ENCODE measurements at regions not wholly inside any gene's neighbourhood (a gene's known extent, or its start where the extent isn't known, plus 50 kb on each side); places are given as distances from the start of the nearest gene placed in this dataset.
A peak's percentile ranks its signal among the peaks of the same experiment; 100 is the strongest.
"Not testable (repeated sequence)": the region's sequence is repeated elsewhere in the genome, so short reads cannot be mapped to it uniquely, and the experiment has no call there.

DNA sequence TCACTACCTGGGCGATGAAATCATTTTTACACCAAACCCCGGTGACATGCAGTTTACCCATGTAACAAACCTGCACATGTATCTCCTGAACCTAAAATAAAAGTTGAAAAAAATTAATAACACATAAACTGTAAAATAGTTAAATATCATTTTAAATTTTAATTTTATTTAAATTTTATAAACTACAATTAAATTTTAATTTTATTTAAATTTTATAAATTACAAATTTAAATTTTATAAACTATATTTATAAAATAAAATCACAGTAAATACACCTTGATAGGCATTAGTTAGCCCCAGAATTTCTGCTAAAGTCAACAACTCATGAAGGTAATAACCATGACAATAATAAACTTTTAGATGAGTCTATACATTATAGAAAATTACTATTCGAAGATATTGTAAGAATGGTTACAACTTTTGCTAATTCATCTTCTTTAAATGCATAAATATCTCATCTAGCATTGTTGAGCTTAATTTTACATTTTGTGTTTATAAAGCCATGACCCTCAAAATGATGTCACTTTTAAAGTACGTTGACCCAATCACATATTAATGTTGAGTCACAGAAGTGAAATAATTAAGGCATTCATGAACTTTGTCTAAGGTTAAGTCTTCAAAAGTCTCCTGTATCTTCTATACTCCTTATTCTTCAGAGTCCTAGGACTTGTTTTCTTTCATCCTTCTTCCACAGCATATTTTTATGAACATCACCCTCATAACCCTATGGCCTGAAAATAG lies 755.8 kb upstream of the LCORL start:
- no peak for DNase-seq (ENCODE audit: low read depth in 2 of 2)

DNA sequence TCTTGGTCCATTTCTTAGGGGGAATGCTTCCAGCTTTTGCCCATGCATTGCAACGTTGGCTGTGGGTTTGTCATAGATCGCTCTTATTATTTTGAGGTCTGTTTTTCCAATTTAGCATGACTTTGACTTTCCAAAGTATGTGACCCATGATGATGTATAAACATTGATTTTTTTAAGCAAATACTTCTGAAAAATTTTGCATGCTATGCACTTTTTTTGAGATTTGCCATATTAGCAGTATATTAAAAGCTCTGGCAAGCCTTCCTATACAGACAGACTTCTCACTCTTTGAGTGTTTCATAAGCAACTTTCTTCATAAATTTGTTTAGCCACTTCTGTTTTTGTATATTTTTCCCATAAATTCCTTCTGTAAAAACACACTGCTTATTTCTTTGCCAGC lies 746.4 kb upstream of the LCORL start:
- no peak for DNase-seq (ENCODE audit: low read depth in 2 of 2)

DNA sequence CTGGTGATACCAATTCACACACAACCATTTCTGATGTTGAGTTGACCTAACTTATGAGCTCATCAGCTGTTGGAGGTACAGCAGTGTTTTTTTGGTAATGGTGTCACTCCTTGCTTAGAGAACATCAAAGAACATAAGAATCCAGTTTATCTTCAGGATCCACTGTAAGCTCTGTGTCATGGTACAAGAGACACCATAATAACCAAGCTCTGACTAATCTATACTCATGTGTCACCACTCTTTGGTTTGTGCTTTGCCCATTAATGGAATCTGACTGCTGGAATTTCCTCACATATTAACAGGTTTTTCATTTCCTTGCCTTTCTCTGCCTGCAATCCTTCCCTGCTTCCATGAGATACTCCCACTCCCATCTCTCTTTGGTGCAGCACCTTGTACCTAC lies 735.1 kb upstream of the LCORL start:
- no peak for DNase-seq (ENCODE audit: low read depth in 2 of 2)

DNA sequence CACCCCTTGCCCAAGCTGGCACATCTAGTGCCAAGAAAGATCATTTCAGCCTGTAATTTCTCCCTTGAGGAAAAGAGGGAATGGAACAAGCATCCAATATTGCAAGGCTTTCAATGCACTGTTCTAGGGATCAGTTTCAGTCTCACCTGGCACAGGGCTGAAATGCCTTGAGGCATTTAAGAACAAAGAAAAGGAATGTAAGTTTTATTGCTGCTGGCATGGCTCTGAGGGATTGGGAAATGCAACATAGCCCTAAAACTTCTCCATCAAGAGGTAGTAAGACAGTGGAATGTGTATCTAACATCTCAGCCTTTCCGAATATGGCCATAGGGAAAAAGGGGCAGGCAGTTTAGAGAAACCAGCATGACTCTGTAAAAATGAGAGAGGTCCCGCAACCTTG lies 732.6 kb upstream of the LCORL start:
- no peak for DNase-seq (ENCODE audit: low read depth in 2 of 2)

DNA sequence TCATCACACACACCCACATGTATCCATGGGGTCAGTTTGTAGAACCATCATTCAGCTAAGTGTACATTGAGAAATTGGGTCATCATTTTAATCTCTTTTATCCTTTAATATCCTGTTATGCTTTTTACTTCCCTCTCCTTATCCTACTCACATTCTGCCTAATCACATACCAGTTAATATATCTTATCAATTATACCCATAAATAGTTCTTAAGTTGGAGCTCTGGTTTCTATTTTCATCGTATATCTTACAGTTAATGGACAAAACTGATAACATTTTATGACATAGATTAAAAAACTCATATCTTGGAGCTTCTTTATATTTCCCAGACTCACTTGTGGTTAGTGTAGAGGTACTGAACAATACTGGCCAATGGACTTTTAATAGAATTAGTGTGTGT lies 729.5 kb upstream of the LCORL start:
- DNase-seq (ENCODE audit: low read depth in 2 of 2) = no peak

DNA sequence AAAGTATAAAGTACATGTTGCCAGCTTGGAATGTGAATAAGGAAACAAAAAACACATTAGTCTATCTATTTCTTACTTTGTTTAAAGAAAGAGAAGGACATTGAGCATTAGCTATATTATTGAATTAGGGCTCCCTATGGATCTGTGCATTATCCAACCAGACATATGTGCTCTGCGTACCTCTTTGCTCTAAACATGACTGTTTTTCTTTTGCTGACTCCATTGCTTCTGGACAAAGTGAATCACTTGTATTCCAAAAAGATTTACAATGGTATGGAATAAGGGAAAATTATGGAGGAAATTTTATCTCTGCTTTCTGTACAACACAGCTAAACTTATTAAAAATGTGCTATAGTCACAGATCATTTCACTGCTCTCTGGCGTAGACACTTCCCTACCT lies 727.8 kb upstream of the LCORL start:
- no peak for DNase-seq (ENCODE audit: low read depth in 2 of 2)

DNA sequence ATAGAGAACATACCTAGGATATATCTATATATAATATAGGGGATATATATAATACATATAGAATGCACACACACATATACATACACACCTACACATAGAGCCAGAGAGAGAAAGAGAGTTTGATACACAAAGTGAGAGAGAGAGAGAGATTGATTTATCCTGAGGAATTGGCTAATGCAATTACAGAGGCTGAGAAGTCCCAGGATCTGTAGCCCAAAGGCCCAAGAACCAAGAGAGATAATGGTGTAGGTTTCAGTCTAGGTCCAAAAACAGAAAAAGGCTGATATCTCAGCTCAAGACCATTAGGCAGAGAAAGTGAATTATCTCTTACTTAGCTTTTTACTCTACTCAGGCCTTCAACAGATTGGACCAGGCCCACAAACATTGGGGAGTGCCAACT lies 715.0 kb upstream of the LCORL start:
- no peak for DNase-seq (ENCODE audit: low read depth in 2 of 2)

DNA sequence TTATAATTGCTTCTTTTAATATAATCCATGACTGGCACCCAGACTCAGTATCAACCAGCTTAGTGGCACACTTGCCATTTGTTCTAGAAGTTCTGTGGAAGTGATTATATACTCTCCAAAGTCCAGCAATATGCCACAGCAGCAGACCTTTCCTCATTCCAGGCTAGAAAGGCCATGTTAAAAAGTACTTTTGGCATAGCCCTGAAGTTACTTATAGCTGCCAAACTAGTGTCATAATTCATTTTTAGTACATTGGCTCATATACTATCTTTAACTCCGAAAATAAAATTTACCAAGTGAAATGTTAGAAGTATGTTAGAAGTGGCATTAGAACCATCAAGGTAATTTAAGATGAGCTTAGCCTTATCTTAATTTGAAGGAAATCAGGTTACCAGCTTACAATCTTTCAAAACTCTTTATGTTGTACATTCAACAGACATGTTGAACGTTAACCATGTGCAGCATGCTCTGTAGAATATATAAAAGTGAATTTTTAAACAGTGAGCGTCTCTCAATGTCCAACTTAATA lies 714.2 kb upstream of the LCORL start:
- DNase-seq (ENCODE audit: low read depth in 2 of 2) = no peak

DNA sequence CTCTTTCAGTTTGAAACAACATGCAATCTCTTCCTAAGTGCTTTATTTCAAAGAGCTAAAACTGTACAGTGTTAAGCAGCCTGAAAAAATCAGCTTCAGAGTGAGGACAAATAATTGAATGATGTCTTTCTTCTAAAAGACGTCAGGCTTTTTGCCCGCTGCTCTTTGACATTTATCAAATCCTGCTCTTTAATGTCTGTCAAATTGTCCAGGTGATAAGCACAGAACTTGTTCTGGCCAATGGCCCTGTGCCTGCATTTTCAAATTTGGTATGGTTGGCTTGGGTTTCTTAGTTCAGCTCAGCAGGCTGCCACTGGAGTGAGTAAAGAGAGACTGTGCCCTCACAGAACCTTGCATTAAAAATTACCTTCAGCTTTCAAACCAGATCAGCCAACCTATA lies 712.9 kb upstream of the LCORL start:
- DNase-seq (ENCODE audit: low read depth in 2 of 2) = no peak

DNA sequence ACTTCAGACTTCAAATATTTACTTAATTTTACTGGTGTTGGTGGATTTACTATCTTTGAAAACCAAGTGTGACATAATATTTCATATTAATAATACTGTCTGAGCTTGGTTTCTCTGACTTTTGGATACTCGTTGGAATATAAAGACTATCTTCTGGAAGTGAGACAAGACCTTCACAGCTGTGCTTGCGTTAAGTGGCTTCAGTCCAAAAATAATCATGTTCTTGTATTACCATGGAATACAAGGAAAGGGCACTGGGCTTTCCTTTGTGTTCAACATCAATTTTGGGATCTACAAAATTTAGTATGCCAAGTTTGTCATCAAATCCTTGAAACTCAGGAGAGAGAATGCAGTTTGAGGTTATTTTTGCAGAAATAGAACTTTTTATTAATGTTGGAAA lies 712.4 kb upstream of the LCORL start:
- no peak for DNase-seq (ENCODE audit: low read depth in 2 of 2)

DNA sequence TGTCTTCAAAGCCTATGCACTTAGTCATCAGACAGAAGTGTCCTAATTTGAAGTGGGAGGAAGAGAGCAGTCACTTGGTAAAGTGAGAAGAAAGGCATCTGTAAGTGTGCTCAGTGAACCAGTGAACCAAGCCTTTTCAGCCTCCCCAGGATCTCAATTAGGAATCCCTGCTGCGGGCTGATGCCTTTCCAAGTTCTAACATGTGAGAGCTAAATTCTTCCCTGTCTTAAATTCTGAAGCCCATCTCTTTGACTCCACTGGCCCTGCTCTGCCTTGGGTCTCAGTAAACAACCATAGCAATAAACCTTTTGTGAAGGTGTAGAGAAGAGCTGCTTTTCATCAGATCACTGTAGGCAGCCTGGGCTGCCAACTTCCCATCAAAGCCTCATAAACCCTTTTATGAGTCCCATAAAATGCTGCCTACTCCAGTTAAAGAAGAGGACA lies 701.2 kb upstream of the LCORL start:
- DNase-seq (ENCODE audit: low read depth in 2 of 2) = no peak

DNA sequence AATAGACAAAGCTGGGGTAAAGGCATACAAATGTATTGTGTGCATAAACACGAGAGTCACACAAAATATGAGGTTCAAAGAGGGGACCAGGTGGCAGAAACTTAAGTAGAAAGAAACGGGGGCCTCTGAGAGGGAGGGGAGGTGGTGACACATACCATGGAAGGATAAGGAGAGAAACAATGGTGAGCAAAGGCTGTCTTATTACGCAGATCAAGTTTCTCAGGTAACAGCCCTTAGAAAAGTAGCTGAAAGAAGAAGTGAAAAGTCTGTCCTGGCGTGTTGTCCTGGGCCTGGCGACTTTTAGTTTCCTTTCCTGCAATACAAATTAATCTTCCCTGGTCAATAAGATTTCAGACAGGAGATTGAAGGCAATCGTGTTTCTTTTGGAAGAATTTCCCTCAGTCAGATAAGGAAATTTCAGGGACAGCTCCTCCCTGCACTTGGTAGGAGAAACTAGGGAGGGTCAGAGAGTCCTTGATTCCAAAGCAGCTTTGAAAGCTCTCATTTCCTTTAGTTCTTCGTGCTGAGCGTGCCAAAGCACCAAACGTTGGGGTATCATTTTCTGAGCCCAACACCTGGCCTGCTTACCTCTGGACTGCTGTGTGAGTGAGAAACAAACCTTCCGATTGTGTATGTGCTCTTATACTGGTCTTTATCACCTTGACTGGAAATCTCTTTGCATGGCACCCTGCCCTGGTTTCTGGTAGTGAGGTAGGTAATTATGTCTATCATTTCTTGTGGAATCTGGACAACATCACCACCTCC lies 676.7 kb upstream of the LCORL start:
- no peak for DNase-seq (ENCODE audit: low read depth in 2 of 2)

DNA sequence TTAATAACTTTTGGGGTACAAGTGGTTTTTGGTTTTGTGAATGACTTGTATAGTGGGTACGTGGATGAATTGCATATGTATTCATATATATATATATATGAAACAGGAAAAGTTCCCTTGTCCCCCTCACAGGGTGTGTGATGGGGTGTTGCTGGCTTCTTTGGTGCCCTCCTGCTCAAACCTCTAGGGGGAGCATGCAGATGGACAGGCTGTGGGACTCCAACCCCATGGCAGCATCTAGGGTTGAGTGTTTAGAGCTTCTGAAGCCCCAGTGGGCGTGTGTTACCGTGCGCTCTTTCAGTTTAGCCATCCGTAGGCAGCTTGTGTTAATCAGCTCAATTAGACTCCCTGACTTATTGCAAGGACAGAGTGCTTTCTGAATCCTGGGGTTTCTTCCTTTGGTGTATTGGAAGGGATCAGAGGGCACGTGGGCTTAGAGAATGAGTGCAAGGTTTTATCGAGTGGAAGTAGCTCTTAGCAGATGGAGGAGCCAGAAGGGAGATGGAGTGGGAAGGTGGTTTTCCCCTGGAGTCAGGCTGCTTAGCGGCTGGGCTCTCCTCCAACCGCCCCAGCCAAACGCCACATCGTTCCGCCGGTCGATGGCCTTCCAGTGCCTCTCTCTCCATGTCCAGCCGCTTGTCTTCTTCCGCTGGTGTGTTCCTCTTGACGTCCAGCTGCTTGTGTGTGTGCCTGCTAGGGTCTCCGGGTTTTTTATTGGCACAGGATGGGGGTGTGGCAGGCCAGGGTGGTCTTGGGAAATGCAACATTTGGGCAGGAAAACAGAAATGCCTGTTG lies 674.4 kb upstream of the LCORL start:
- DNase-seq (ENCODE audit: low read depth in 2 of 2) = no peak

DNA sequence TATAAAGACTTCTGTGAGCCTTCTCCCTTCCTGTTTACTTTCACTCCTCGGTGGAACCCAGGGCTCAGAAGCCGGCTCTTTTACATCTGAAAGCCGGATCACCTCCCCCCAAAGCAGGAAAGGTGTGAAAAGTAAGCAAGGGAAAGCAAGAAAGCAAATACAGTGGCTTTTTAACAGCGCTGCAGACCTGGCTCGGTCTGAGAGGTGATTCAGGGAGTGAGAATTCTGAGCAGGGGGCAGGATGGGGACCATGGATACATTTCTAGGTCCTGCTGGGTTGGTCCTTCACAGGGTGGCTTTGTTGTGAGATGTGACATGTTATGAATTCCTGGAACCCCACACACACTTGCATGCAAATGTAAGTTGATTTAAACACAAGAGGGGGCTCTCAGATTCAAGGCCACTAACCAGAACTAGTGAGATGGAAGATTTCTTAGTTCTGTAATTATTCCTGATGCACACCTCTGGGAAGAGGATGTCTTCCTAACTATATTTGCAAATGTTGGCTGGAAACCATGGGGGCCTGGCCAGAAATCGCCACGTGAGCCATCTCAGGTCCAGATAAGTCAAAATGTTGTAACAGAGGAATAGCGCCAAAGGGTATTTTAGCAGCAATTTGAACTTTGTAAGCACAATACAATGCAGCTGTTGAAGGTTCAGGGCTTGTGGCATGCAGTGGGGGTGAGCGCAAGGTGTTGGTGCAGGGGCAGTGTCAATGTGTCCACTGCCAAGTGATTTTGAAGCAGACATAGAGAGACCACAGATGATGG lies 670.1 kb upstream of the LCORL start:
- no peak for DNase-seq (ENCODE audit: low read depth in 2 of 2)

DNA sequence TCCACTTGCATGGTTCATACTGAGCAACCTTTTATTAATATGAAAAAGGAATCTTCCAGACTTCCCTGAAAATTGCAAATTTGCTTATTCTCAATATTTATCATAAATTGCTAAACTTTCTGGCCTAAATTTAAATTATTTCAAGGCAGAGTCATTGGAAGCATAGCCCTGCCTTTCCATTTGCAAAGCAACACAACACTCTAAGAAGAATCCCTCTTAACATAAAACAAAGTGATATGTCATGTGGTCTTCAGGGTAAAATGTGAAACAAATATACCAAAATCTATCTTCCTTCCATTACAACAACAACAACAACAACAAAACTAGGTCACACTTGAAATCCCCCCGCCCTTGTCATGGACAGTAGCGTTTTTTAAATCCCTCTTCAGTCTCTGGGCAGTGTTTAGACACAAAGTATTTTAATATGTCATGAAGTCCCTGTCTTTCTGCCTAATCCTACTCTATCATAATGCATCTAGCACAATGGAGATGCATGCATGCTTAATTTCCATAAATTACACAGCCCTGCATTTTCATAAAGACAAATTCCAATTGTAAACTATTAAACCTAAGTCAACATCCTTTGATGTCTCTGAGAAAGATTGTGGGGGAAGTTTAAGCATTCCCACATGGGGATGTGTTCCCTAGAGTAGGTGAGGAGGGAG lies 668.9 kb upstream of the LCORL start:
- no peak for DNase-seq (ENCODE audit: low read depth in 2 of 2)

DNA sequence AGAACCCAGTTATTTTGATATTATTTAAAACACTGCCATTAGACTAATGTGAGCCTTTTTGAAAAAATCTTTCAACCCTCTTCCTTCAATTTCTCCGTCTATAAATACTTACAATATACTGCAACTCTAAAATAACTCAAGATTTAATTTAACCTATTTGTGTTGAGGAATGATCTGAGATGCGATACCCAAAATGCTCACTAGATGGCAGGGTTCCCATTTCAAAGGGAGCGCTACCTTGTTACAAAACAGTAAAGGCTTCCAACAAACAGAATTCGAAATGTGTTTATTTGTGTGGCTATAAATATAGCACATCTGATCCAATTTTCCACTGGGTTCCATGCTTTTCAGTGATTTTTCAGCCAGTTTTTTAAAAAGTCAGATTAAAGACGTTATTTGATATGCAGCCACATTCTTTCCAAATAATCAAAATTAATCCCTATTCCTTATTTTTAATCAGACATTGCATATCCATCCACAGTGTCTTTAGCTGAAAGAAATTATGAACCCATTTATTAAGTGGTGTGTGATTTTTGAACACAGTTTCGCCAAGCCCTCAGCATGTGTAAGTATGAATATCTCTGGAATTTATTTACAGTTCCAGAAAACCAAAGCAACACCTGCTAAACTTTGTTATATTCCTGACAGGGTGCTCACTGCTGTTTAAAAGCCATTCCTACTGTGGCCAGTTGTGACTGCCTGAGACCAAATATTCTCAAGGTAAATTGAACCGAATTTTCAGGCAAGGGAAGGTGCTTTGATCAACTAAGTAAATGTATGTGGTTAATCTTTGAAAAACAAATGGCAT lies 668.0 kb upstream of the LCORL start:
- DNase-seq (ENCODE audit: low read depth in 2 of 2) = peak; percentile 17 to 52

DNA sequence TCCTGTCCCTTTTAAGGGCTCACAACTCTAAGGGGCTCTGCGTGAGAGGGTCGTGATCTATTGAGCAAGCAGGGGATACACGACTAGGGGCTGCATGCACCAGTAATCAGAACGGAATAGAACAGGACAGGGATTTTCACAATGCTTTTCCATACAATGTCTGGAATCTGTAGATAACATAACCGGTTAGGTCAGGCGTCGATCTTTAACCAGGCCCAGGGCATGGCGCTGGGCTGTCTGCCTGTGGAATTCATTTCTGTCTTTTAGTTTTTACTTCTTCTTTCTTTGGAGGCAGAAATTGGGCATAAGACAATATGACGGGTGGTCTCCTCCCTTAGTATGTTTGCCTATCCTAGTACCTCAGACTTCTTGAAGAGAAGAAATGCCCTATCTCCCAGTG lies 666.8 kb upstream of the LCORL start:
- DNase-seq (ENCODE audit: low read depth in 2 of 2) = not testable (repeated sequence)

DNA sequence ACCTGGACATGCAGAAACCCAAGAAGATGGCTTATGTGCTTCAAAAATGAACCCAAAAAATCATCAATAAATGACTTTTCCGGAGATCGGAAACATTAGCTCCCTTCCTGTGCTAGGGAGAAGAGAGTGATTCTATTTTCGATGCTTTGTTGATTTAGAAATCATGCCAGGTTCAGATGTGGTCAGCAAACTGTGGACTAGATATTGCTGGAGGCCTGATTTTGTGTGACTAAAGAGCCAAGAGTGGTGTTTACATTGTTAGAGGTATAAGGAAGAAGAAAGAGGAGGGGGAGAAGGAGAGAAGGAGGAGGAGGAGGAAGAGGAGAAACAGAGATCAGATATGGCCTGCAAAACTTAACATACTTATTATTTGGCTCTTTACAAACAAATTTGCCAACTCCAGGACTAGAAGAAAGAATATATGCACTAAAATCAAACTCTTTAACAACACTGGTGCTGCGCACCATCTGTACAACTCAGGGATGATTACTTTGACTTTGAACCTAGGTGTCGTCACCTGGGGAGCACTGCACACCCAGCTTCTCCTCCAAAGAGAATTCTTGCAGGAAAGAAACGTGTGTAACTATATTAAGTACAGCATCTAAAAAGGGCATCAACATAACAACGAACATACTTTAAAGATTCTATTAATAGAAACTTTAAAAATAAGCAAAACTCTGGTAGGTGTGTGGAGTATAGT lies 664.9 kb upstream of the LCORL start:
- DNase-seq (ENCODE audit: low read depth in 2 of 2) = no peak

DNA sequence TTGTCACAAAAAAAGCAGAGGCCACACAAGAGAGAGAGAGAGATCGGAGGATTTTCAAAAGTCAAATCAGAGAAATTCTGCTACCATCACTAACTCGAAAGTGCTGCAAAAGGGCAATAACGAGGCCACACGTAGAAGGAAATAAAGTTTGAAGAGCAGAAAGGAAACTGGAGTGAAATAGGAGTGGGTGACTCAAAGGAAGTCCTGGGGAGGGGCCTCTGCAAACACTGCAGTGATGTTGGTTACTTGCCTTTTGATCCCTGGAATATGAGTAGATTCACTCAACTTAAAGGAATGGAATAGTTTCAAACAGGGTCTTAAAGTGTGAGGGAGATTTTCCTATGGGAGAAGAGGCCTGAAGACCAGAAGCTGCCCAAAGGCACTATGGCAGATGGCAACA lies 663.4 kb upstream of the LCORL start:
- DNase-seq (ENCODE audit: low read depth in 2 of 2) = no peak

Measured in dermis microvascular lymphatic vessel endothelial cell (primary cell).